ENCODE measurements at regions not wholly inside any gene's neighbourhood (a gene's known extent, or its start where the extent isn't known, plus 50 kb on each side); places are given as distances from the start of the nearest gene placed in this dataset.

DNA sequence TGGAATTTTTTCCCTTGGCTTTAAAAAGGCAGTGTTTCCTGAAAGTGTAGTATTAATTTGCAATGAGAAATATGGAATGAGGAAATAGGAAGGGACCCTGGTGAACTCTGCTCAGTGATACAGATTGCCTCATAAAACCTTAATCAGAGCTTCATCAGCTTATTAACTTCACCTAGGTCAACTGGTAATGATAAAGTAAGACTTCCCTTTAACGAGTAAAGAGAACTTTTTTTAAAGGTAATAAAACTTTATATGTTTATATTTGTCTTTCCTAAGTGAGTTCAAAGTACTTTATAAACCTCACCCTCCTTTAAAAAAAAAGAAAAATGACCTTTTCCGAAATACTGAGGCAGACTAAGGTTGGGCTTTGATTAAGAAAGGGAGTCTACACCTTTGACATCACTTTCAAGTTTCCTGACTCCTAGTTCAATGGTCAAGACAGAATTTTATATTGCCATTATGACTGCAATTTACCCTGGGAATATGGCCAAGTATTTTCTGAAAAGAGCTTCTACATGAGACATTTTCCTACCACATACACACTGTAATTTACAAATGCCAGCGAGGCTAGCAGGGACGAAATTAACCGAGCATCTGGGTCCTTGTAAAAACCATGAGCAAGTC is 706.3 kb upstream of the TENM3 start:
- TF ChIP-seq, protein P1, sequence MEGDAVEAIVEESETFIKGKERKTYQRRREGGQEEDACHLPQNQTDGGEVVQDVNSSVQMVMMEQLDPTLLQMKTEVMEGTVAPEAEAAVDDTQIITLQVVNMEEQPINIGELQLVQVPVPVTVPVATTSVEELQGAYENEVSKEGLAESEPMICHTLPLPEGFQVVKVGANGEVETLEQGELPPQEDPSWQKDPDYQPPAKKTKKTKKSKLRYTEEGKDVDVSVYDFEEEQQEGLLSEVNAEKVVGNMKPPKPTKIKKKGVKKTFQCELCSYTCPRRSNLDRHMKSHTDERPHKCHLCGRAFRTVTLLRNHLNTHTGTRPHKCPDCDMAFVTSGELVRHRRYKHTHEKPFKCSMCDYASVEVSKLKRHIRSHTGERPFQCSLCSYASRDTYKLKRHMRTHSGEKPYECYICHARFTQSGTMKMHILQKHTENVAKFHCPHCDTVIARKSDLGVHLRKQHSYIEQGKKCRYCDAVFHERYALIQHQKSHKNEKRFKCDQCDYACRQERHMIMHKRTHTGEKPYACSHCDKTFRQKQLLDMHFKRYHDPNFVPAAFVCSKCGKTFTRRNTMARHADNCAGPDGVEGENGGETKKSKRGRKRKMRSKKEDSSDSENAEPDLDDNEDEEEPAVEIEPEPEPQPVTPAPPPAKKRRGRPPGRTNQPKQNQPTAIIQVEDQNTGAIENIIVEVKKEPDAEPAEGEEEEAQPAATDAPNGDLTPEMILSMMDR (IDR thresholded peaks at IDR 0.05): no peak
- TF ChIP-seq POLR2A (IDR thresholded peaks at IDR 0.05): no peak
